ENCODE measurements at regions not wholly inside any gene's neighbourhood (a gene's known extent, or its start where the extent isn't known, plus 50 kb on each side); places are given as distances from the start of the nearest gene placed in this dataset.
"Not testable (repeated sequence)": the region's sequence is repeated elsewhere in the genome, so short reads cannot be mapped to it uniquely, and the experiment has no call there.

GRCh38 chr12:92396647-92397252 is 251.1 kb upstream of the BTG1 start:
- peak; percentile 94 for DNase-seq (ENCODE audit: low read depth)
- H3K4me3 ChIP-seq (ENCODE audit: low read length): no peak overlapping the region
- TF ChIP-seq CTCF (IDR thresholded peaks at IDR 0.05; ENCODE audit: insufficient read depth, low read depth, low read length, missing control alignments): no peak

GRCh38 chr12:92395322-92395721 is 249.7 kb upstream of the BTG1 start:
- H3K4me3 ChIP-seq (ENCODE audit: low read length): no peak overlapping the region
- no peak for TF ChIP-seq CTCF (IDR thresholded peaks at IDR 0.05; ENCODE audit: insufficient read depth, low read depth, low read length, missing control alignments)
- DNase-seq (ENCODE audit: low read depth): no peak

- H3K4me3 ChIP-seq (ENCODE audit: low read length): no peak overlapping the region
- no peak for DNase-seq (ENCODE audit: low read depth)
- no peak for TF ChIP-seq CTCF (IDR thresholded peaks at IDR 0.05; ENCODE audit: insufficient read depth, low read depth, low read length, missing control alignments)
Measured at GRCh38 chr12:92394895-92395294, 249.2 kb upstream of the BTG1 start.

- H3K4me3 ChIP-seq (ENCODE audit: low read length): no peak overlapping the region
- no peak for TF ChIP-seq CTCF (IDR thresholded peaks at IDR 0.05; ENCODE audit: insufficient read depth, low read depth, low read length, missing control alignments)
- no peak for DNase-seq (ENCODE audit: low read depth)
Measured at GRCh38 chr12:92393504-92393903, 247.9 kb upstream of the BTG1 start.

DNA sequence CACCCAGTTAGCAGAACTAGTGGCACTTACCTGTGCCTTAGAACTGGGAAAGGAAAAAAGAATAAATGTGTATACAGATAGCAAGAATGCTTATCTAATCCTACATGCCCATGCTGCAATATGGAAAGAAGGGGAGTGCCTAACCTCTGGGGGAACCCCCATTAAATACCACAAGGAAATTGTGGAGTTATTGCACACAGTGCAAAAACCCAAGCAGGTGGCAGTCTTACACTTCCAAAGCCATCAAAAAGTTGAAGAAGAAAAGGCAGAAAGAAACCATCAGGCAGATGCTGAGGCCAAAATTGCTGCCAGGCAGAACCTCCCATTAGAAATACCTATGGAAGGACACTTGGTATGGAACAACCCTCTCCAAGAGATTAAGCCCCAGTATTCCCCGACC is 246.1 kb upstream of the BTG1 start:
- DNase-seq (ENCODE audit: low read depth); H3K4me3 ChIP-seq (ENCODE audit: low read length): not testable (repeated sequence)

- no peak for DNase-seq (ENCODE audit: low read depth)
- H3K4me3 ChIP-seq (ENCODE audit: low read length): no peak overlapping the region
- no peak for TF ChIP-seq CTCF (IDR thresholded peaks at IDR 0.05; ENCODE audit: insufficient read depth, low read depth, low read length, missing control alignments)
Measured at GRCh38 chr12:92389466-92389865, 243.8 kb upstream of the BTG1 start.

DNA sequence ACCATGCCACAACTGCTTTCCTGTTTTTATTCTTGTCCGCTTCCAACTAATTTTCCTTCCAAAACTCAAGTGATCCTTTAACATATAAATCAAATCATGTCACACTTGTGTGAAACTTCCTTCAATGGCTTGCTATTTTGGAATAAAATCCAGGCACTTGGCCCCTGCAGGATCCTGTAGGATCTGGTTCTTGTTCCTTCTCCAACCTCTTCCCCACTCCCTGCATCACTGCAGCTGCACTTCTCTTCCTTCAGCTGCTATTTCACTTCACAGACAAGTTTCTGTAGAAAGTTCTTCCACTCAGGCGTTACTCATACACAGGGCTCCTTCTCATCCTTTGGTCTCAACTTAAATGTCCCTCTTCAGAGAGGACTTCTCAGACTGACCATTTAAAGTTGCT is 239.7 kb upstream of the BTG1 start:
- DNase-seq (ENCODE audit: low read depth): no peak
- no peak overlapping the region for H3K4me3 ChIP-seq (ENCODE audit: low read length)
- TF ChIP-seq CTCF (IDR thresholded peaks at IDR 0.05; ENCODE audit: insufficient read depth, low read depth, low read length, missing control alignments): no peak
